ENCODE measurements at regions not wholly inside any gene's neighbourhood (a gene's known extent, or its start where the extent isn't known, plus 50 kb on each side); places are given as distances from the start of the nearest gene placed in this dataset.

DNA sequence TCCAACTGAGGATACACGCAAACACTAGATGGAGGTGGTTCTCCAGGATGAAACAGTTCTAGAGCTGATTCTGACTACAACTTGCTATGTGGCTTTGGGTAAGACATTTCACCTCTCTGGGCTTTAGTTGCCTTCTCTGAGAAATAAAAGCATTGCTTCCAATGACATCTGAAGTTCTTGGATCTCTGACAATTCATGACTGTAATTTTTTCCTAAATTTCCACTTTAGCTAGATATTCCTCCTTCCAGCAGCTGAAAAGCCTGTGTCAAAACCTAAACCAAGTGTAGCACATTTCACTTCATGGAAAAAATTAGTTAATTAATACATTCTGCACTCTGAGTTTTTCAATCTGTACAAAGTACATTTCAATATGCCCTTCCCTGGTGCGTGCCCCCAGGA lies 50.0 kb upstream of the ANK3 start:
- Mint-ChIP-seq H3K36me3 (ENCODE audit: low read depth) (no peaks in the 10 kb centered on the region), H3K27ac (no peak overlapping the region), H3K4me3 (no peak overlapping the region), H3K27me3 (no peaks in the 10 kb centered on the region), H3K4me1 (no peaks in the 10 kb centered on the region), H3K9me3 (no peaks in the 10 kb centered on the region)
- ChIA-PET POLR2A (no interaction called here), CTCF (interaction anchor here (1.5 kb wide), 1 partner anchor 12 kb away, joined by 3 read pairs; no protein-coding TSS in a partner anchor)
- DNase-seq = no peak

Measured in activated CD4-positive, alpha-beta T cell treated with anti-CD3 and anti-CD28 coated beads, Interleukin-2, amount 10 ng/mL, durations not matched to agents 7 days and 5 days (primary cell).